GM19023 (cell line): ENCODE measurements at regions not wholly inside any gene's neighbourhood (a gene's known extent, or its start where the extent isn't known, plus 50 kb on each side); places are given as distances from the start of the nearest gene placed in this dataset.
A peak's percentile ranks its signal among the peaks of the same experiment; 100 is the strongest.

Experiments
- ATAC-seq: cut with Tn5 transposase; IDR thresholded peaks from one replicate; pipeline ENCODE4 v1.9.1; 2021; ENCODE audit warnings: mild to moderate bottlenecking, moderate library complexity; ENCODE audit not compliant: unreplicated experiment

DNA sequence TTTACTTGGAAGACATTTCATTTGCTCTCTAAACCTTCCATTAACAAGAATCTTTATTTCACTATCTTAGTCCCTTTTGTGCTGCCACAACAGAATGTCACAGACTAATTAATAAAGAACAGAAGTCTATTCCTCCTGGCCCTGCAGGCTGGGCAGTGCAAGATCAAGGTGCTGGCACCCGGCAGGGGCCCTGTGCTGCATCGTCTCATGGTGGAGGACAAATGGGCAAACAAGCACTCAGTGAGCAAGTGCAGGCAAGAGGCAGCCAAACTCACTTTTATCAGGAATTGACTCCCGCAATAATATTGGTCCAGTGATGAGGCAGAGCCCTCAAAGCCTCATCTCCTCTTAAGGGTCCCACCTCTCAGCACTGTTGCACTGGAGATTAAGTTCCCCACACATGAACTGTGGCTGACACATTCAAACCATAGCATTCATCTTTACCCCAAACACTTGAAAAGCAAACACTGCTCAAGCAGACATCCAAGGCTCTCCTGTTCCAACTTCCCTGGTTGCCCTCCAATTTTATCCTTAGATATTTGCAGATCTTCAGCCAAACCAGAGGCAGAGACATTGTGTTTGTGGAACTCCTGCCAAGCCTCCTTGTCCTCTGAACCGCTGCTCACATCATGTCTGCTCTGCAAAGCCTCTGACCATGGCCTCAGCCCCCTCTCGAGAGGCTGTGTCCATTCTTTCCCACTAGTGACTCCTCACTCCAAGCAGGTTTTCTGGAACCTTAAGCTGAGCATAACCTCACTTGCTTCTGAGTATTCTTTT, 404.4 kb upstream of the SOX11 start:
- no peak for ATAC-seq

DNA sequence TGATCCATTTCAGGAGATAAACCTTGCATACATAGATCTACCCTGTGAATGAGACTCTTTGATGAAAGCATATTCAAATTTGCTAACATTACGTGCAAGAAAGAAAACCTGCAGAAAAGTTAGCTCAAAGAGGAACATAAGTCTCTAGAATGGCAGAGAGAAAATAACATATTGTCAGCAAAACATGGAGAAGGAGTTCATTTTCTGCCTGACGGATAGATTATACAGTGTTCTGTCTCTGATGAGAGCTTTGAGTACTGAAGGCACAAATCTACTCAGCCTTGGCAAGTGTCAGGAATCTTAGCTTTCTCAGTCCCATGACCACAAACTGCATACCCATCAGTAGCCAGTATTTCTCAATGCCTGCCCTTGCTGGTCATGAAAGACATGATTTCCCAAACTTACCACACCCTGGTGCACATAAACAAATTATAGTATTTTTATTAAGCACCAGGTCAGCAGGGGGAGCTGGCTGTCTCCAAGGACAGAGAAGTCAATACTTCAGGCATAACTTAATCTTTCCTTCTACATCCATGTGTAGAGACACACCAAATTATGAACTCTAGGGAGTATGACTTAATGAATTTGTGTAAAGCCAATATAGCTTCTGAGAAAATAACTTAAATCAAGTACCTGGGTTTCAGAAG, 401.2 kb upstream of the SOX11 start:
- ATAC-seq: no peak

DNA sequence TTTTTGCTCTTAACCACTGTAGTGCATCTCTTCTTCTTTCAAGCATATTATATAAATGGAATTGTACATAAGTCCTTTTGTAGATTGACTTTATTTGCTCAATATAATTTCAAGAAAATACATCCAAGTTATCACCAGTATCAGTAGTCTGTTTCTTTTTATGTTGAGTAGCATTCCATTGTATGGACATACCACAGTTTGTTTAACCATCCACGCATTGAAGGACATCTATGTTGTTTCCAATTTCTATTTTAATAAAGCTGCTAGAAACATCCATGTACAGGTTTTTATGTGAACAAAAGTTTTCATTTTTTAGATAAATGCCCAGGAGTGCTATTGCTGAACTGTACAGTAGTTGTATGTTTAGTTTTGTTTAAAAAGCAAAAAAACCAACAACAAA, 387.5 kb upstream of the SOX11 start:
- no peak for ATAC-seq

DNA sequence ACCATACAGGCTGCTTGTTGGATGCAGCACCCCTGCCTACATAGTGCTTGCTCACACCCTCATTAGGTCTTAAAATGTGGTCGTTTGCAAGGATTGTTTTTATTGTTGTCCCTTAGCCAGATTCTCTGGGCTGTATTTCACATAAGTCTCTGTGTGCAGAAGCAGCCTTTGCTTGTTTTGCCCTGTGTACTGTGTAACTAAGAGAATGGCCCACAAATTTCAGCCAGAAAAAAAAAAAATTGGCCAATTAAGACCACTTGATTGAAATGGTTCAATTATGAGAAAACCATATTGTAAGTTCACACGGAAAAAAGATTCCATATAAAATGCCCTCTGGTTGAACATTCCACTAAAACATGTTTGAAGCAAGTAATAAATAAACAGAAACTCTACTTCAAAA, 377.1 kb upstream of the SOX11 start:
- ATAC-seq: no peak

DNA sequence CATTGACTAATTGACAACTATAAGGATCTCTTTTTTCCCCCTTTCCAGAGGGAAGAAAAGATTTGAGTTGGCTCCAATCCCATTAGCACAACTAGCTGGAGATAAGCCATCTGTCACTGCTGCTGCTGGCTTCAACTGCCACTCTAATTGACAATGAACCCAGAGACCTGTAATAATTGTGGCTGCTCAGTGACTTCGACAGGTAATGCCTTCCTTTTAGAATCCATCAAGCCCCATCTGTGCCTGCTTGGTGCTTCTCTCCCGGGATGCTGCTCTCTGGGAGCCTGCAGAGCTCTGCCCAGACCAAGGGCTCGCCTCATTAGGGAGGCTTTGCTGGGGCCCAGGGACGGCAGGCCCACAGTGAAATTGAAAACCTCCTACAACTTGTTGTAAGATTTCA, 376.7 kb upstream of the SOX11 start:
- ATAC-seq: no peak

DNA sequence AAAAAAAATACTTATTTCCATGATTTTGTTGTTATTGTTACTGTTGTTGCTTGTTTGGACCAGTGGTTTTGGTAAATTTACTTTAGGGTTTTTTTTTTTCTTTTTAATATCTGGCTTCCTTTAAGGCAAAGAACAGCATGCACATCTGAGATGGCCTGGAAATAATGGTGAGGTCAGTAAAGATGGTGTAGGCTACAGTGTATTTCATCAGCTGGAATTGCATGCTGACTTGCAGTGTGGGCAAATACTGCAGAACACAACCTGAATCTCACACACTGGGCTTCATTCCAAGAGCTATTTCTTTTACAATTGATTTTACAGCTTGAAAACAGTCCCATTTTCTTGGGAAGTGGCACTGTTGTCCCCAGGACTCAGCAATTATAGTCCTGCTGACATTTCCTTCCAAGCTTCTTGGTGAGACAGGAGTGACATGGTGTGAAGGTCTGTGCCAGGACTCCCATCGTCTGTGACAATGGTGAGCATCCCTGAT, 376.1 kb upstream of the SOX11 start:
- ATAC-seq: no peak

DNA sequence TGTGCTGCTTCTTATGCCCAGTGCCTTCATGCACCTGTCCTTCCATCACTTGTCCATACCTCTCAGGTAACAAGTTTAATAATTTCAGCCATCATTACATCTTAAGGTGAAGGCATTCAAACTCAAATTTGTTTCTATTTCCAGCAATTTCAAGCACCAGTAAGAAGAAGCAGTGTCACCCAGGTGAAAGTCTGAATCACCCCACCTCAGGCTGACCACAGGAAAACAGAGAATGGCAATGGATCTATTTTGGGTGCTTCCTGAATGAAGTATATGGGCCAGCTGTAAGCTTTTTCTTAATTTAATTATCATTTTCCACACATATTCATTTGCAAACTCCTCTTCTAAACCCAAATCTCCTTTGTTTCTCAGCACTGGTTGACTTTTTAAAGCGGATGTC, 372.7 kb upstream of the SOX11 start:
- ATAC-seq: no peak

DNA sequence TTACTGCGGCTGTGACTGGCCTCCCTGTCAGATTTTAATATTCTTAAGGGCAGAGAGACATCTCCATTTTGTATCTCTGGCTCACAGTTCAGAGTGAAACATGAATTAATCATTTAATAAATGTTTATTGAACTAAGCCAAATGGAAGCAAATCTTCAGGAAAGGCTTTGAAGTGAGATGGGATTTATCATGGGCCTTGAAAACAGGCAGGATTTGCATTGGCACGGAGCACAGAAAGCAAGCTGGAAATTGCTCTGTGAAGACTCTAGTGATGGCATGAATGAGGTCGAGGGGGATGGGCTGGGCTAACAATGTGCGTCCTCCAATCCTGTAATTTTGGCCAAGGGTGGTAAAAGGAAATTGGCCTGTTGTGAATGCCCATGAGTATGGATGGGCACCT, 369.8 kb upstream of the SOX11 start:
- no peak for ATAC-seq

DNA sequence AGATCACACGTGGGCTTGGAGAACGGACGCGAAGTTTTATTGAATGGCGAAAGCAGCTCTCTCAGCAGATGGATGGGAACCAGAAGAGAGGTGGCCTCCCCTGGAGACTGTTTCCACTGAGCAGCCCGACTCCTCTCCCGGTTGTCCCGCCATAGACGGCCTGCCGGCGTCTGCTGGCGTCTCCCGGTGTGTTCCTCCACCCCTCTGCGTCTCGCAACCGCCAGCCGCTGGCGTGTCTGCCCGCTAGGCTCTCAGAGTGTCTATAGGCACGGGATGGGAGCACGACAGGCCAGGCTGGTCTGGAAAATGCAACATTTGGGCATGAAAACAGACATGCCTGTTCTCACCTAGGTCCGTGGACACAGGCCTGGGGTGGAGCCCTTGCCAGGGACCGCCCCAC, 366.7 kb upstream of the SOX11 start:
- no peak for ATAC-seq

DNA sequence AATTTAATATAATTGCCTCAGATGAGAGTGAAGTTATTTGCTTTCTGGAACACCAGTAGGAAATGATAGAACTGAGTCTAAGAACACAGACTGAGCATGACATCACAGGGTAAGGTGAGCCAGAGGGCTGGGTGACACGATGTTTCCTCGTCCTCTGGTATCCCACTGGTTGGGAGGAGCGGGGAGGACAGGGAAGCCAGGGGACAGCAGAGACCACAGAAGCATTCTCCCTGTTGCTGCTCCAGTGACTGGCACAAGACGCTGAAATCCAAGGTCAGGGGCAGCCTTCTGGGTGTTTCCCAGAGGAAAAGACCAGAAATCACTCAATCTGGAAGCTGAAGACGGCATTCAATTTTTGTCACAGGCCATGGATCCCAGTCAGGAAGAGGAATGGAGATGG, 363.4 kb upstream of the SOX11 start:
- ATAC-seq: no peak

DNA sequence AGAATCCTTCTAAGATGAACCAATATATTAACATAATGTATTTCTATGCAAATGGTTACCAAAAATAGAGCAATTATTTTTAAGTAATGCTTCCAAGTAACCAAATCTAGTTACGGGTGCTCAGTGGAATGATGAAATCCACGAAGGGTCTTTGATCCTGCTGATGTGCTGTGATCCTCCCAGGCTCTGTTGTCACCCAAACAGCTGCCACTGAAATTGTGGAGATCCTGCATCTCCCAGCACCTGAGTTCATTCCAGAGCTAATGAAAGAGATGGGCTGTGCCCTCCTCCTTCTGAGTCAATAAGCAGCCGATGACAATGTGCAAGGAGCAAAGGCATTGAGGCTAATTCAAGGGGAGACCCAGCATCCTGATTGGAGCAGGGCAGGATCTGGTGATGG, 362.4 kb upstream of the SOX11 start:
- no peak for ATAC-seq

DNA sequence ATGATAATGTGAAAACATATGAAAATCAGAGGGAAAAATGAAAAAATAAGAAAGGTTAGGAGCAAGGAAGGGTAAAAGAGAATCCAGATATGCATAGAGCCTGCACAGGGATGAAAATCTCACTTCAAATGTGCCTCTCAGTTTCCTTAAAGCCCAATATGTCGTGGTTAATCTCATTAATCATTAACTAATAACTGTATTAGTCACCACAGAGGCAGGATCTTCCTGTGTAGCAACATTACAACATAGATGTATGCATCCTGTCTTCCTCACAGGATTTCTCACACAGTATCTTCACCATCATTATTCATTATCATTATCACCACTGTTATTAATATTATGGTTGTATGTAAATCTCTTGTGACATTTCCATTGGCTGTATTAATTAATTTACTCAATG, 361.2 kb upstream of the SOX11 start:
- no peak for ATAC-seq

DNA sequence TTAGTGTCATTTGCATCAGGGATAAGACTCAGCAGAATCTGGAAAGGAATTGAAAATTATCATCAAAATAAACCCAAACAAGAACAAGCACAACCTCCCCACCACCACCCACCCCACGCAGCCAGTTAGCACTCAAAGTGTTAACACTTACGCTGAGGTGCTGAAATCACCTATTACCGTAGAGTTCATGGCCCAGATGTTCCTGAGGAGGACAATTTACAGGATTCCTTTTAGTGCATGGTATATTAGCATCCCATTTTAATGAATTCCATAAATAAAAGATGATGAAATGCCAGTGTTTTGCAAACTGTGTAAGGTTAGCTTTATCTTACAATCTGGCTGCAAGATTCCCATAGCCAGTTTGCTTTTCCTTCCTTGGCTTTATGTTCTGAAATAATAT, 359.3 kb upstream of the SOX11 start:
- ATAC-seq: no peak

DNA sequence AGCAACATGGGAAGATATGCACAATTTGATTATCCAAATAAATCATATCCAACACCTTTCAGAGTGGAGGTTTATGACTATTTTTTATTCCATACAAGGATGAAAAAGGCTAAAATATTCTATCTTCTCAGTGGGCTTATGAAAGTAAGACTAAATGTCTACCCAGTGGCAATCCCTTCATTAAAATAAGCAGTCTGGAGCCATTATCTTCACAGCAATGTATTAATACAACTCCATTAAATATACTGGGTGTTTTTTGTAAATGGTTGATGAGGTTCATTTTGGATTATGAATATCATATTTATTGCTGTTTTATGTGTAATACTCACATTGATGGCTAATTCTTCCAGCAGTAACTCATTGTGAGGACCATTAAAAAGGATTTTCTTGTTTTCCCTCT, 352.7 kb upstream of the SOX11 start:
- no peak for ATAC-seq

DNA sequence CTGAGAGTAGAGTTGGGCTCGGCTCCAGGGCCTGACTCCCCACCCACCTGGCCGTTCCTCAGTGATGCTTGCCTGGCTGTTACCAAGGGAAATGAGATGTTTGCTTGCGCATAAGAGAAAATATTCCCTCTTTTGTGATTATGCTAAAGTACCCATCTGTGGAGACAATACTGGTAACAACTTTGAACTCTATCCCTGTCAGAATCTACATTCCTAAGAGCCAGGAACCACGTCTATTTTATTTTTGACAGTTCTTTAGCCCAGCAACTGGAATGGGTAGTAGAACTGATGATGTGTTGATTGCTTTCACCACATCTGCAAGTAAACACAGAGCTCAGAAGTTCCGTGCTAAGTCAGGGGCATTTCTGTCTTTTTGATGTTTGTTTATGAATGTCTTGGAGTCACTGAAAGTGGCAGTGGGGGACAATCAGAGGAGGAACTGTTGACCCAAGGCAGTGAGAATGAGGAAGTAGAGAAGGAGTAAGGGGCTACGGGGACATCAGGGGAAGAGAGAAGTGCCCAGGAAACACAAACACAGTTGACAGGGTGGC, 348.3 kb upstream of the SOX11 start:
- ATAC-seq: no peak

DNA sequence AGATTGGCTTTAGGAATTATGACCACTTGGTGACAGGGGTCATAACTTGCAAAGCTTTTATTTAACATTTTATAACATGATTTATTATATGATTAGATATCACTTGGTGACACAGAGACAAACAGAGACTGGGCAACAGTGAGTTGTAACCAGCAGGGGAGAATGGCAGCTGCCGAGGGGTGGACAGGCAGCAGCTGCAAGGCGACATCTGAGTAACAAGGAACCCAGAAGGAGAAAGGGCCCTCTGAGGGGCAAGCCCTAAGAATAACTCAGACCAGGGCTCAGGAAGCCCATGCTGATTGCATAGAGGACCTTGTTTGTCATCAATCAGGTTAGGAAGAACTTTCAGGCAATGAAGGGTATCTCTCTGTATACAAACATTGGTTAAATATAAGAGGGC, 339.9 kb upstream of the SOX11 start:
- no peak for ATAC-seq

DNA sequence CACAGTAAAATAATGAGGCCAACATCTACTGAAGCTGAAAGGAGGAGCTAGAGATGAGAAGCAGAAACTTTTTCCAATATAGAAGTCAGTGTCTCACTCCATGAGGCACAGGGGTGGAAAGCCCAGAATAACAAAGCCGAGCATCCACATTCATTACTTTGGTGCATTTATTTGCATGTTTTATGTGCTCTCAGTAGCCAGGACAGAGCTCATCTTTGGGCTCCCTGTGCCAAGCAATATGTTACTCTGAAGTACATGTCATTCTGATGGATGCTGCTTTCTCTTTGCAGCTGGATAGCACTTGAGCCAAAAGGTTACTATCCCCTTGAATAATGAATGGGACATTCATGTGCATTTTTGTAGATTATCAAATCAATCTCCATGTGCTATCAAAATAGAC, 338.6 kb upstream of the SOX11 start:
- no peak for ATAC-seq

DNA sequence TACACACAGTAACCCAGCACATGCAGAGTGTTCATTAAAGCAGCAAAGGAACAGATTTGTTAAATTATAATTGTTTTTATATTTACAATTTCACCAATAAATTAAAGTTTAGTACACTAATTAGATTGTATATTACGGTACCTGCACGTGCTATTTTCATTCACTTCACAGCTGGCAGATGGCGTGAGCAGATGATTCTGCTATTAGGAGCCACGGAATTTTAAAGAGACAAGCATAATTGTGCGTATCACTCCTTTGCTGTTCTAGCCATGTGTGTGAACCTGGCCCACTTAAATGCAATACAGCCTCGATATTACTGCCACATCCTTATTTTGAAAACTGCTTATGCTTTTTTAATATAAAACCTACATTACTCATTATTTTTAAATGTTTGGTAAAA, 332.8 kb upstream of the SOX11 start:
- no peak for ATAC-seq

DNA sequence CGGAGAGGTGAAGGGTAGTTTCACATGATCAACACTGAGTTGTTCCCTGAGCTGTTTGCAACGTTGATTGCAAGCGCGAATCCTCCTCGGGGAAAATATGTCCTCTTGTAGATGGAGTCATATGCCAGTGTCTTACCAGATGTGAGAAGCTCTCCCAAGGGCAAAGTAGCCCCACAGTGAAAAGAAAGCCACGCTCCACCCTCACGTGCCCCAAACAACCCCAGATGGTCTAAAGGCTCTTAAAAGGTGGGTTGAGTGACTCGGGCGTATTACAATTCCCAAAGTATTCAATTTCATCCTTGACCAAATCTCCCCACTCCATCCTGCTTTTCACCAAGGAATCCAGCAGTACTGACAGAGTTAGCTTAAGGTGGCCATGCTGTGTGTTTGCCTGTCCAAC, 332.1 kb upstream of the SOX11 start:
- no peak for ATAC-seq

DNA sequence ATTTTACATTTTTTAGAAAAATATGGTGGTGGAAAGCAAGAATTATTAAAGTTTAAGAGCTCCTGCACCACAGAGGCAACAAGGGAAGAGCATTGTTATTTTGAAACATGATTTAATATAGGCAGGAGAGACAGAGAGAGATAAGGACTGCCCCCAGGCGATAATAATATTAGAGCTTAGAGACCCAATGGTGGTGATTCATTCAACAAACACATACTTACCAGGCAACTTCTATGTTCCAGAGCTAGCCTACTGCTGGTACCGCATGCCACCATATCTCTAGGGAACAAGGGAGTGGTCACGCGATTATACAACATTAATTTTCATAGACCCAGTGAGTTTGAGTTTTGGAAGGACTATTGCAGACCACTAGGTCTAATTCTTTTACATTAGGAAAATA, 327.8 kb upstream of the SOX11 start:
- ATAC-seq: no peak

DNA sequence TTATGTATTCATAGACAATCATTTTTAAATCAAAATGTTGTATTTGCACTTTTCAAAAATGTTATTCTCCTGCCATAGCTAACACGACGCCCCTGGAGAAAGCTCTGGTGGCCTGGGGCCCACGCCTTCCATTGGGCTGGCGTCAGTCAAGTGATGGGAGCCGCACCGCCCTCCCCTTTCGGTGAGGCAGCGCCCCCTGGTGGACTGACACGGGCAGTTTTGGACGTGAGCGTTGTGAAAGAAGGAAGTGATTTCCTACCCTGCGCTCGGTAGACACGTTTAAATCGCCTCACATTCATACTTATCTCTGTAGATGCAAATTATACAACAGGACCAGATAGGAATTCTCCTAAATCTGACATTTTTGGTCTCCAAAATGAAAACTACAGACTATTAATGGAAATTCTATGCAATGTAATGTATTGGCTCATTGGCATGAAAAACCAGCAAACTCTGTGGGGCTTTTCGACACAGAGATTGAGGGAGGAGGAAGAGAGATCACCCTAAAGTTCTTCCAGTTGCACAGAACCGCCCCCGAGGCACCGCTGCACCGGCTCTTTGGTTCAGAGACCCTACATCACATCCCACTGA, 326.2 kb upstream of the SOX11 start:
- ATAC-seq: peak; percentile 96

DNA sequence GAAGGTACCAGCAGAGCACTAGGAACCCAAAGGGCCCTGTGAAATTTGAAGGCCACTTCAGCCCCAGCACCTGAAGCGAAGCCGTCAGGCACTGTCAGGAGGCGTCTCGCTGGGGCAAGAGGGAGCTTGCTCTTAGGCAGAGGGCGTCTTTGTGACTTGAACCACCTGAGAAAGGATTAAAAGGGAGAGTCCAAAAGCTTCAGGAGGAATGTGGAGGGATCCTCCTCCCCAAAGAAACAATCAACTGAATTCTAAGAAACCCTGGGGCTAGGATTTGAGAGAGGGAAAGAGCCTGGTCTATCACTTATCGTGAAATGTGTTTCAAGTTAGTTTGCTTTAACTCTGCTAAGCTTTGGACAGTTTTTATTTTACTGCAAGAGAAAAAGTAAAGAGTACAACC, 324.9 kb upstream of the SOX11 start:
- no peak for ATAC-seq
